HEK293T (cell line): ENCODE measurements at regions not wholly inside any gene's neighbourhood (a gene's known extent, or its start where the extent isn't known, plus 50 kb on each side); places are given as distances from the start of the nearest gene placed in this dataset.

ENCODE experiments used
- CTCF ChIA-PET: fragments of 350-600 bp; formaldehyde crosslinking; extraction: SDS; loops from one replicate; lab custom pipeline; 2021; ENCODE audit warnings: antibody characterized with exemption, inconsistent platforms; lab: Yijun Ruan, JAX
- POLR2A ChIA-PET: fragments of 350-600 bp; formaldehyde crosslinking; extraction: SDS; loops from one replicate; lab custom pipeline; 2020; ENCODE audit warnings: antibody characterized with exemption, inconsistent platforms; lab: Yijun Ruan, JAX
- DNase-seq: peaks from one replicate; pipeline ENCODE4 v3.0.0; 2012; ENCODE audit warnings: mixed read lengths; ENCODE audit errors: extremely low spot score
- ARNT ChIP-seq: fragments of 450-650 bp; IDR thresholded peaks from 2 replicates; pipeline ENCODE4 v1.6.1; 2017; ENCODE audit warnings: mild to moderate bottlenecking
- BHLHE40 ChIP-seq: fragments of 450-650 bp; IDR thresholded peaks from 2 replicates; pipeline ENCODE4 v1.6.1; 2016; ENCODE audit warnings: mild to moderate bottlenecking, moderate library complexity, borderline replicate concordance
- CTBP1 ChIP-seq: fragments of 450-650 bp; IDR thresholded peaks from 2 replicates; pipeline ENCODE4 v1.6.1; 2016; ENCODE audit warnings: borderline replicate concordance
- ELF4 ChIP-seq: fragments of 450-650 bp; IDR thresholded peaks from 2 replicates; pipeline ENCODE4 v1.6.1; 2017; ENCODE audit warnings: antibody characterized with exemption
- FOXA1 ChIP-seq: fragments of 450-650 bp; IDR thresholded peaks from 2 replicates; pipeline ENCODE4 v1.6.1; 2016; ENCODE audit warnings: mild to moderate bottlenecking
- FOXK2 ChIP-seq: fragments of 450-650 bp; IDR thresholded peaks from 2 replicates; pipeline ENCODE4 v1.6.1; 2016; ENCODE audit warnings: mild to moderate bottlenecking
- FOXM1 ChIP-seq: fragments of 450-650 bp; IDR thresholded peaks from 2 replicates; pipeline ENCODE4 v1.6.1; 2017; ENCODE audit warnings: mild to moderate bottlenecking, borderline replicate concordance
- HDGF ChIP-seq: fragments of 450-650 bp; IDR thresholded peaks from 2 replicates; pipeline ENCODE4 v1.6.1; 2017; ENCODE audit warnings: antibody characterized with exemption, borderline replicate concordance
- L3MBTL2 ChIP-seq: fragments of 450-650 bp; conservative IDR thresholded peaks from 2 replicates; pipeline ENCODE4 v1.6.1; 2016; ENCODE audit warnings: mild to moderate bottlenecking
- LEF1 ChIP-seq: fragments of 450-650 bp; IDR thresholded peaks from 2 replicates; pipeline ENCODE4 v1.6.1; 2017; ENCODE audit warnings: mild to moderate bottlenecking, borderline replicate concordance
- NFRKB ChIP-seq: fragments of 450-650 bp; IDR thresholded peaks from 2 replicates; pipeline ENCODE4 v1.6.1; 2016; ENCODE audit warnings: mild to moderate bottlenecking, moderate library complexity
- PKNOX1 ChIP-seq: fragments of 450-650 bp; IDR thresholded peaks from 2 replicates; pipeline ENCODE4 v1.6.1; 2016
- SP1 ChIP-seq: fragments of 450-650 bp; IDR thresholded peaks from 2 replicates; pipeline ENCODE4 v1.6.1; 2017
- SUZ12 ChIP-seq: fragments of 450-650 bp; IDR thresholded peaks from 2 replicates; pipeline ENCODE4 v1.6.1; 2016; ENCODE audit warnings: mild to moderate bottlenecking
- TARDBP ChIP-seq: fragments of 450-650 bp; IDR thresholded peaks from 2 replicates; pipeline ENCODE4 v1.6.1; 2016
- ZNF384 ChIP-seq: fragments of 450-650 bp; IDR thresholded peaks from 2 replicates; pipeline ENCODE4 v1.6.1; 2016

- POLR2A ChIA-PET, result no interaction called here
- CTCF ChIA-PET, result no interaction called here
- DNase-seq, result no peak
Measured at GRCh38 chr5:171537923-171538537, 118.6 kb downstream of the FGF18 start.

GRCh38 chr5:171538681-171539080 is 119.2 kb downstream of the FGF18 start:
- CTCF ChIA-PET, result no interaction called here
- no peak for TF ChIP-seq ELF4
- no peak for TF ChIP-seq SP1
- TF ChIP-seq ZNF384, result no peak
- TF ChIP-seq ARNT, result no peak
- no peak for TF ChIP-seq FOXM1
- TF ChIP-seq LEF1, result no peak
- no peak for TF ChIP-seq TARDBP
- TF ChIP-seq L3MBTL2, result no peak
- no peak for TF ChIP-seq NFRKB
- TF ChIP-seq BHLHE40, result no peak
- TF ChIP-seq HDGF, result no peak
- TF ChIP-seq FOXA1, result no peak
- no peak for TF ChIP-seq SUZ12
- TF ChIP-seq PKNOX1, result no peak
- TF ChIP-seq FOXK2, result no peak
- TF ChIP-seq CTBP1, result no peak
- POLR2A ChIA-PET, result no interaction called here
- no peak for DNase-seq

More at GRCh38 chr5:171537923-171538537, 118.6 kb downstream of the FGF18 start:
- TF ChIP-seq ZNF384, result no peak
- no peak for TF ChIP-seq TARDBP

DNA sequence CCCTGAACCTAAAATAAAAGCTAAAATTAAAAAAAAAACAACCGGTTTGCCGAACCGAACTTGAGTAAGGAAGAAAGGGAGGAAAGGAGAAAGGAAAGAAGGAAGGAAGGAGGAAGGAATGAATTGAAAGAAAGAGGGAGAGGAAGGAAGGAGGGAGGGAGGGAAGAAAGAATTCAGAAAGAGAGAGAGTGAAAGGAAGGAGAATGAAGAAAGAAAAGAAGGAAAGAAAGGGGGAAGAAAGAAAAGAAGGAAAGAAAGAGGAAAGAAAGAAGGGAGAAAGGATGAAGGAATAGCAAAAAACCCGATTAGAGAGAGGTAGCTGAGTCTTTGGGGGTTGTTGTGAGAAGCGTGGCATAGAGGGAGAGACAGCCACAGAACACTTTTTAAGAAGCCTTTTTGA is 121.4 kb downstream of the FGF18 start:
- TF ChIP-seq NFRKB (no peak), FOXK2 (no peak), FOXM1 (no peak), ZNF384 (no peak), SP1 (no peak), L3MBTL2 (no peak), SUZ12 (no peak), LEF1 (no peak), FOXA1 (no peak), ELF4 (no peak), PKNOX1 (no peak), HDGF (no peak), CTBP1 (no peak), ARNT (no peak)
- ChIA-PET CTCF (no interaction called here), POLR2A (no interaction called here)
- DNase-seq, result no peak

DNA sequence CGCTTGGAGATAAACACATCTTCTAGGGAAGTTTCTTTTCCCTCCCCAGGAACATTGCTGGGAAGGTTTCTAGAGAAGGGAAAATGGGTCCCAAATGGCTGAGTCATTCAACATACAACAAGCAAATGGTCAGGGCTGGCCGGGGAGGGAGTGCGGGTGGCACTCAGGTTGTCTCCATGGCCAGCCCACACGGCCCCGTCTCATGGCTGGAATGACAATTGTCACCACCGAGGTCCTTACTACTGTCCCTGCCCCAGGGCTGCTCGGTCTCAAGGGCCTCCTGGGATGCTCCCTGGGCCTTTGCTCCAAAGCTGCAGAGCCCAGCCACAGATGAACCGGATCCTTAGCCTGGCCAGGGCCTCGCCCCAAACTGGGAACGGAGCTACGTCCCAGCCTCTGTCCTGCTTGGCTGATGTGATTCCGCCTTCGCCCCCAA is 121.9 kb downstream of the FGF18 start:
- ChIA-PET CTCF (no interaction called here), POLR2A (no interaction called here)
- DNase-seq, result peak; percentile 5
- TF ChIP-seq PKNOX1, result no peak
- TF ChIP-seq FOXA1, result no peak
- TF ChIP-seq BHLHE40, result no peak
- no peak for TF ChIP-seq FOXM1

- ChIA-PET CTCF (interaction anchor here (1.0 kb wide), 1 partner anchor 16 kb away, joined by 3 read pairs; no protein-coding TSS in a partner anchor), POLR2A (no interaction called here)
- DNase-seq, result peak; percentile 4
- TF ChIP-seq HDGF (no peak), L3MBTL2 (no peak), NFRKB (no peak), SP1 (no peak), PKNOX1 (no peak), ELF4 (no peak), TARDBP (no peak), FOXA1 (no peak), SUZ12 (no peak), FOXM1 (no peak), ZNF384 (no peak), FOXK2 (no peak), CTBP1 (no peak), BHLHE40 (no peak), LEF1 (no peak)
Measured at GRCh38 chr5:171542525-171543140, 123.2 kb downstream of the FGF18 start.
